Esophagus muscularis mucosa (tissue), 3 donors: ENCODE measurements at regions not wholly inside any gene's neighbourhood (a gene's known extent, or its start where the extent isn't known, plus 50 kb on each side); places are given as distances from the start of the nearest gene placed in this dataset.

Experiments
- POLR2A ChIP-seq: fragments of 450-650 bp; IDR thresholded peaks from one replicate; pipeline ENCODE4 v1.6.1; 2017; ENCODE audit warnings: antibody characterized with exemption, moderate library complexity, mild to moderate bottlenecking, low read depth
- TF ChIP-seq, protein P1 (sequence below), 3 experiments: fragments of 200-600 bp in 2 of 3; fragments of 450-650 bp in 1 of 3; sonication (generic) in 2 of 3; IDR thresholded peaks; one replicate each; pipeline ENCODE4 v1.5.1; 2017 to 2019; ENCODE audit warnings: antibody characterized with exemption in 3 of 3, mild to moderate bottlenecking in 2 of 3, moderate library complexity in 1 of 3

DNA sequence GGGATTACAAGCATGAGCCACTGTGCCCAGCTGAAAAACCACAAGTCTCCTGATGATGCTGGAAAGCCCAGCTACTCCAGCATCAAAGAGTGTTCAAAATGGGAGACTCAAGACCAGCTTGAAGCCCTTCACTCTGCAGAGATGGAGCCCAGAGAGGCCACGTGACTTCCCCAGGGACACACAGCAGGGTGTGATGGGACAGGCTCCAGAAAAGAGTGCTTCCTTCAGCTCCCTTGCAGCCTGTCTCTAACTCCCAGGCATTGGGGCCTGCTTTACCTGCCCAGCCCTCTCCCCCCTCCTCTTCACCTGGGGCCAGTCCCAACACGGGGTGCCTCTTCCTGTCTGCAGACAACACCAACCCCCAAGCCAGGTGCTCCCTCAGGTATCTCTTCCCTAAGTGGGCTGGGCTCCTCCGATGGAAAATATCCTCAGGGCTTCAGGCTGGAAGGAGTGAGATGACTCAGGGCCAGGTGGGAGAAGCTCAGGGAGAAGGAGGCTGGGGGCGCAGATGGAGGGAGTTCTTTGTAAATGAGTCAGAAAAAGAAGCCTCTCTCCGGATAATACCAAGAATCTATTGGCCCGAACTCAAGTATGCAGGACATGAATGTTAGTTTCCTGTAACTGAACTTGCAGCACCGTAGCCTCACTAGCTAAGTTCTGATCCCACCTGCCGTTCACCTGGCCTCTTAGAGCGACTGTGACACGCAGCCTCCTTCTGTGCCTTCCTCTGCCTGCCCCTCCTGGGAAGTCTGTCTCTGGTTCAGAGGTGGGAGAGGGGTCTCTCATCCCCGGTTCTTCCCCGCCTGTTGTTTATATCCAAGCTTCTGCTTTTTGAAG, 326.6 kb downstream of the MN1 start:
- TF ChIP-seq, protein P1, sequence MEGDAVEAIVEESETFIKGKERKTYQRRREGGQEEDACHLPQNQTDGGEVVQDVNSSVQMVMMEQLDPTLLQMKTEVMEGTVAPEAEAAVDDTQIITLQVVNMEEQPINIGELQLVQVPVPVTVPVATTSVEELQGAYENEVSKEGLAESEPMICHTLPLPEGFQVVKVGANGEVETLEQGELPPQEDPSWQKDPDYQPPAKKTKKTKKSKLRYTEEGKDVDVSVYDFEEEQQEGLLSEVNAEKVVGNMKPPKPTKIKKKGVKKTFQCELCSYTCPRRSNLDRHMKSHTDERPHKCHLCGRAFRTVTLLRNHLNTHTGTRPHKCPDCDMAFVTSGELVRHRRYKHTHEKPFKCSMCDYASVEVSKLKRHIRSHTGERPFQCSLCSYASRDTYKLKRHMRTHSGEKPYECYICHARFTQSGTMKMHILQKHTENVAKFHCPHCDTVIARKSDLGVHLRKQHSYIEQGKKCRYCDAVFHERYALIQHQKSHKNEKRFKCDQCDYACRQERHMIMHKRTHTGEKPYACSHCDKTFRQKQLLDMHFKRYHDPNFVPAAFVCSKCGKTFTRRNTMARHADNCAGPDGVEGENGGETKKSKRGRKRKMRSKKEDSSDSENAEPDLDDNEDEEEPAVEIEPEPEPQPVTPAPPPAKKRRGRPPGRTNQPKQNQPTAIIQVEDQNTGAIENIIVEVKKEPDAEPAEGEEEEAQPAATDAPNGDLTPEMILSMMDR (IDR thresholded peaks at IDR 0.05), result no peak
- TF ChIP-seq POLR2A, result no peak
